ENCODE measurements at regions not wholly inside any gene's neighbourhood (a gene's known extent, or its start where the extent isn't known, plus 50 kb on each side); places are given as distances from the start of the nearest gene placed in this dataset.

DNA sequence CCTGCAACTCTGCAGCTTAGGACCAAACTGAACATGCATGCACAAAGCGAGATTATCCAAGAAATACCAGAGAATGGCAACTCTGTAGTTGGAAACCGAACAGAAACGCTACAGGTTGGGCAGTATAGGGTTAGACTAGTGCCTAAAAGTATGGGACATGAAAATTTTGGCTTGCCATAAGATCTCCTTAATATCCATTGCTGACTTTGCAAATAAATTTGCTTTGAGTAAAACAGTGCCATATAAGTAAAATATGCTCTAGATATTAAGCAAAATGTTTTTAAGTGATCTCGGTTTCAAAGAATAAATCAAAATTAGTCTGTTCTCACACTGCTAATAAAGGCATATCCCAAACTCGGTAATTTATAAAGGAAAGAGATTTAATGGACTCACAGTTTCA lies 456.0 kb downstream of the PRDM9 start:
- H3K4me1 Mint-ChIP-seq = no peaks in the 10 kb centered on the region
- H3K27me3 Mint-ChIP-seq (ENCODE audit: low read depth) = no peaks in the 10 kb centered on the region
- H3K36me3 Mint-ChIP-seq (ENCODE audit: low read depth) = no peaks in the 10 kb centered on the region
- TF ChIP-seq CTCF (conservative IDR thresholded peaks at IDR 0.05) = no peak
- DNase-seq (ENCODE audit: low read depth, low spot score) = no peak
- no peak overlapping the region for H3K27ac Mint-ChIP-seq (ENCODE audit: unreplicated experiment)
- H3K9me3 Mint-ChIP-seq = no peaks in the 10 kb centered on the region
- H3K4me3 Mint-ChIP-seq = no peak overlapping the region

GRCh38 chr5:23977365-23977764 lies 470.0 kb downstream of the PRDM9 start:
- H3K36me3 Mint-ChIP-seq (ENCODE audit: low read depth) = peaks cover 9% of the 10 kb centered on the region
- no peaks in the 10 kb centered on the region for H3K27me3 Mint-ChIP-seq (ENCODE audit: low read depth)
- H3K4me1 Mint-ChIP-seq = no peaks in the 10 kb centered on the region
- TF ChIP-seq CTCF (conservative IDR thresholded peaks at IDR 0.05) = no peak
- no peak overlapping the region for H3K27ac Mint-ChIP-seq (ENCODE audit: unreplicated experiment)
- DNase-seq (ENCODE audit: low read depth, low spot score) = no peak
- H3K4me3 Mint-ChIP-seq = no peak overlapping the region
- peaks cover 15% of the 10 kb centered on the region for H3K9me3 Mint-ChIP-seq

DNA sequence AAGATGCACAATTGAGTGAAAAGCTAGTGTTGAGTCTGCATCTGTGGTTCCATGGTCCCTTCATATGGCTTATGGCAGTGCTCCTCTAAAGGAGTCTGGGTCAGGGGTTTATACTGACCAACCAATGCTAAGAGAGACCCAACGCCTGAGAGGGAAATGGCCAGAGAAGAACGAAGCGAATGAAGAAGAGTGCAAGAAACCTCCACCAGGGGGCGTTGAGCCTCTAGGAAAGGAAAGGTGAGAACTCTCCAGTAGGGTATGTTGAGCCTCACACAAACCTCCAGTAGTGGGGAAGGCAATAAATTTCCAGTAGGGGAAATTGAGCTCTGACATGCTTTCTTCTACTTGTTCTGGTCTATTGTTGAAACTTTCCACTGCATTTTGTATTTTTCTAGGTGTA lies 470.6 kb downstream of the PRDM9 start:
- no peak overlapping the region for H3K27ac Mint-ChIP-seq (ENCODE audit: unreplicated experiment)

GRCh38 chr5:23991406-23991805 lies 484.0 kb downstream of the PRDM9 start:
- no peak overlapping the region for H3K4me3 Mint-ChIP-seq
- no peaks in the 10 kb centered on the region for H3K36me3 Mint-ChIP-seq (ENCODE audit: low read depth)
- H3K4me1 Mint-ChIP-seq = no peaks in the 10 kb centered on the region
- no peak for DNase-seq (ENCODE audit: low read depth, low spot score)
- H3K9me3 Mint-ChIP-seq = no peaks in the 10 kb centered on the region
- no peak for TF ChIP-seq CTCF (conservative IDR thresholded peaks at IDR 0.05)
- H3K27ac Mint-ChIP-seq (ENCODE audit: unreplicated experiment) = no peak overlapping the region
- no peaks in the 10 kb centered on the region for H3K27me3 Mint-ChIP-seq (ENCODE audit: low read depth)

More for the DNA sequence above, 470.6 kb downstream of the PRDM9 start:
- H3K4me3 Mint-ChIP-seq = no peak overlapping the region
- H3K9me3 Mint-ChIP-seq = peaks cover 15% of the 10 kb centered on the region
- no peaks in the 10 kb centered on the region for H3K27me3 Mint-ChIP-seq (ENCODE audit: low read depth)
- DNase-seq (ENCODE audit: low read depth, low spot score) = no peak
- no peaks in the 10 kb centered on the region for H3K4me1 Mint-ChIP-seq
- TF ChIP-seq CTCF (conservative IDR thresholded peaks at IDR 0.05) = peak; percentile 52
- peaks cover 9% of the 10 kb centered on the region for H3K36me3 Mint-ChIP-seq (ENCODE audit: low read depth)

GRCh38 chr5:23994581-23995370 lies 487.4 kb downstream of the PRDM9 start:
- Mint-ChIP-seq H3K27me3 (ENCODE audit: low read depth) (no peaks in the 10 kb centered on the region), H3K4me3 (no peak overlapping the region), H3K4me1 (no peaks in the 10 kb centered on the region), H3K27ac (ENCODE audit: unreplicated experiment) (no peak overlapping the region), H3K36me3 (ENCODE audit: low read depth) (no peaks in the 10 kb centered on the region), H3K9me3 (no peaks in the 10 kb centered on the region)
- DNase-seq (ENCODE audit: low read depth, low spot score) = no peak
- peak; percentile 62 for TF ChIP-seq CTCF (conservative IDR thresholded peaks at IDR 0.05)

Data from neural crest cell (in vitro differentiated cells).